ENCODE measurements at regions not wholly inside any gene's neighbourhood (a gene's known extent, or its start where the extent isn't known, plus 50 kb on each side); places are given as distances from the start of the nearest gene placed in this dataset.

- TF ChIP-seq CTCF (IDR thresholded peaks at IDR 0.05): no peak
- TF ChIP-seq POLR2AphosphoS5 (IDR thresholded peaks at IDR 0.05): no peak
Observed at GRCh38 chr4:135840781-135841180, 1639.2 kb upstream of the PABPC4L start.
